HCT116 (cell line): ENCODE measurements at regions not wholly inside any gene's neighbourhood (a gene's known extent, or its start where the extent isn't known, plus 50 kb on each side); places are given as distances from the start of the nearest gene placed in this dataset.

Source experiments
- EGR1 ChIP-seq: IDR thresholded peaks from 2 replicates; pipeline ENCODE4 v1.6.1; 2012; ENCODE audit warnings: low read depth
- EZH2 ChIP-seq: fragments of 200-600 bp; sonication (generic); IDR thresholded peaks from 2 replicates; pipeline ENCODE4 v1.6.1; 2017; ENCODE audit warnings: antibody characterized with exemption, mixed run types
- EZH2phosphoT487 ChIP-seq: fragments of 200-600 bp; IDR thresholded peaks from 2 replicates; pipeline ENCODE4 v1.6.1; 2018; ENCODE audit warnings: antibody characterized with exemption, borderline replicate concordance
- JUND ChIP-seq: IDR thresholded peaks from 2 replicates; pipeline ENCODE4 v1.6.1; 2012
- MAX ChIP-seq: IDR thresholded peaks from 2 replicates; pipeline ENCODE4 v1.6.1; 2012
- POLR2AphosphoS5 ChIP-seq: IDR thresholded peaks from 2 replicates; pipeline ENCODE4 v1.6.1; 2011; ENCODE audit warnings: mild to moderate bottlenecking, low read depth, low read length, moderate library complexity
- REST ChIP-seq: IDR thresholded peaks from 2 replicates; pipeline ENCODE4 v1.6.1; 2012; ENCODE audit warnings: low read depth
- SIN3A ChIP-seq: IDR thresholded peaks from 2 replicates; pipeline ENCODE4 v1.6.1; 2012; ENCODE audit warnings: low read depth
- SRF ChIP-seq: IDR thresholded peaks from 2 replicates; pipeline ENCODE4 v1.6.1; 2012; ENCODE audit warnings: low read depth
- TF ChIP-seq, protein P1 (sequence below), 3 experiments: fragments of 200-600 bp in 1 of 3; sonication (generic) in 1 of 3; IDR thresholded peaks in 2 of 3; conservative IDR thresholded peaks in 1 of 3; 2 replicates each; pipeline ENCODE4 v1.5.1; 2012 to 2017; ENCODE audit warnings: low read depth in 2 of 3, low read length in 2 of 3, antibody characterized with exemption in 1 of 3, borderline replicate concordance in 1 of 3, control low read depth in 1 of 3, mild to moderate bottlenecking in 1 of 3, mixed read lengths in 1 of 3, mixed run types in 1 of 3, moderate library complexity in 1 of 3; ENCODE audit not compliant: insufficient read depth in 1 of 3
- TF ChIP-seq, protein P2 (sequence below): IDR thresholded peaks from 2 replicates; pipeline ENCODE4 v1.6.1; 2012

DNA sequence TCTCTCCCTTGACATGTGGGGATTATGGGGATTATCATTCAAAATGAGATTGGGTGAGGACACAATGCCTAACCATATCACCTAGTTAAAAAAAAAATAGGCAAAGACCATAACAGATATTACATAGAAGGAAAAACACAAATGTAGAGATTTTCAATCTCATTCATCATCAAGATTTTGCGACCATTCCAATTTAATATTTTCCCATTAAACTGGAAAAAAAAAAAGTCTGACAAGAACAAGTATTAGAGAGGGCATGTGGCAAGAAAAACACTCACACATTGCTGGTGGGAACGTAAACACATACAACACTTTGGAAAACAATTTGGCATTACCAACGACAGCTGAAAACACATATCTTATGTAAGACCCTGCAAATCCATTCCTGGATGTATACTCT is 71.0 kb upstream of the MYCN start:
- no peak for TF ChIP-seq EGR1
- TF ChIP-seq REST = no peak
- no peak for TF ChIP-seq MAX
- TF ChIP-seq JUND = no peak
- no peak for TF ChIP-seq EZH2phosphoT487
- TF ChIP-seq SIN3A = no peak
- TF ChIP-seq, protein P1, sequence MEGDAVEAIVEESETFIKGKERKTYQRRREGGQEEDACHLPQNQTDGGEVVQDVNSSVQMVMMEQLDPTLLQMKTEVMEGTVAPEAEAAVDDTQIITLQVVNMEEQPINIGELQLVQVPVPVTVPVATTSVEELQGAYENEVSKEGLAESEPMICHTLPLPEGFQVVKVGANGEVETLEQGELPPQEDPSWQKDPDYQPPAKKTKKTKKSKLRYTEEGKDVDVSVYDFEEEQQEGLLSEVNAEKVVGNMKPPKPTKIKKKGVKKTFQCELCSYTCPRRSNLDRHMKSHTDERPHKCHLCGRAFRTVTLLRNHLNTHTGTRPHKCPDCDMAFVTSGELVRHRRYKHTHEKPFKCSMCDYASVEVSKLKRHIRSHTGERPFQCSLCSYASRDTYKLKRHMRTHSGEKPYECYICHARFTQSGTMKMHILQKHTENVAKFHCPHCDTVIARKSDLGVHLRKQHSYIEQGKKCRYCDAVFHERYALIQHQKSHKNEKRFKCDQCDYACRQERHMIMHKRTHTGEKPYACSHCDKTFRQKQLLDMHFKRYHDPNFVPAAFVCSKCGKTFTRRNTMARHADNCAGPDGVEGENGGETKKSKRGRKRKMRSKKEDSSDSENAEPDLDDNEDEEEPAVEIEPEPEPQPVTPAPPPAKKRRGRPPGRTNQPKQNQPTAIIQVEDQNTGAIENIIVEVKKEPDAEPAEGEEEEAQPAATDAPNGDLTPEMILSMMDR (IDR thresholded peaks at IDR 0.05 in 2 of 3, conservative IDR thresholded peaks at IDR 0.05 in 1 of 3; ENCODE audit: borderline replicate concordance in 1 of 3, insufficient read depth in 1 of 3, low read depth in 2 of 3, low read length in 2 of 3) = no peak
- TF ChIP-seq EZH2 = no peak
- TF ChIP-seq, protein P2, sequence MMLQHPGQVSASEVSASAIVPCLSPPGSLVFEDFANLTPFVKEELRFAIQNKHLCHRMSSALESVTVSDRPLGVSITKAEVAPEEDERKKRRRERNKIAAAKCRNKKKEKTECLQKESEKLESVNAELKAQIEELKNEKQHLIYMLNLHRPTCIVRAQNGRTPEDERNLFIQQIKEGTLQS = no peak
- TF ChIP-seq SRF = no peak
- TF ChIP-seq POLR2AphosphoS5 = no peak
